PC-3 (cell line): ENCODE measurements at regions not wholly inside any gene's neighbourhood (a gene's known extent, or its start where the extent isn't known, plus 50 kb on each side); places are given as distances from the start of the nearest gene placed in this dataset.

Experiments
- ATAC-seq: fragments of 200-7000 bp; cut with Tn5 transposase; 2 replicates; pipeline ENCODE4 v1.9.1; 2020; ENCODE audit warnings: mild to moderate bottlenecking, moderate library complexity
- BruUV-seq: library from RNA; stranded (reverse); fragments of 400-500 nt; replicated peaks from 2 replicates; lab custom pipeline; 2021; lab: Mats Ljungman, UMichigan
- CTCF ChIA-PET: fragments of 300-600 bp; sonication (Branson Sonifier 250); formaldehyde crosslinking; loops from one replicate; lab custom pipeline; 2022; ENCODE audit warnings: antibody characterized with exemption; lab: Charles Lee
- POLR2A ChIA-PET: fragments of 300-600 bp; sonication (Branson Sonifier 250); formaldehyde crosslinking; loops from one replicate; lab custom pipeline; 2022; ENCODE audit warnings: antibody characterized with exemption; ENCODE audit not compliant: unreplicated experiment; lab: Charles Lee
- DNase-seq: peaks from one replicate; pipeline ENCODE4 v3.0.0-alpha.2; 2015
- H2AFZ ChIP-seq: fragments of 300-600 bp; sonication (generic); 2 replicates; pipeline ENCODE4 v1.6.0; 2016; ENCODE audit warnings: antibody characterized with exemption, low read length
- H3F3A ChIP-seq: fragments of 300-600 bp; sonication (generic); one replicate; pipeline ENCODE4 v1.6.0; 2017; ENCODE audit warnings: antibody characterized with exemption, low read length, control low read depth, mild to moderate bottlenecking; ENCODE audit not compliant: unreplicated experiment
- H3K27ac ChIP-seq: fragments of 300-600 bp; sonication (generic); 2 replicates; pipeline ENCODE4 v1.5.1; 2016; ENCODE audit warnings: mild to moderate bottlenecking, low read length
- H3K27me3 ChIP-seq: fragments of 300-600 bp; sonication (generic); 2 replicates; pipeline ENCODE4 v1.6.1; 2016; ENCODE audit warnings: low read length, mixed read lengths
- H3K36me3 ChIP-seq: fragments of 300-600 bp; sonication (generic); 2 replicates; pipeline ENCODE4 v1.6.1; 2016; ENCODE audit warnings: low read depth, mixed run types, low read length, mixed read lengths
- H3K4me1 ChIP-seq: fragments of 300-600 bp; sonication (generic); 2 replicates; pipeline ENCODE4 v1.5.1; 2016; ENCODE audit warnings: low read length; ENCODE audit not compliant: insufficient read depth
- H3K4me2 ChIP-seq: fragments of 300-600 bp; sonication (generic); 2 replicates; pipeline ENCODE4 v1.6.0; 2016; ENCODE audit warnings: low read length
- H3K4me3 ChIP-seq: fragments of 300-600 bp; sonication (generic); 2 replicates; pipeline ENCODE4 v1.5.1; 2016; ENCODE audit warnings: mild to moderate bottlenecking, low read length, mixed read lengths
- H3K79me2 ChIP-seq: fragments of 300-600 bp; sonication (generic); 2 replicates; pipeline ENCODE4 v1.6.1; 2017; ENCODE audit warnings: low read length, mixed read lengths
- H3K9ac ChIP-seq: fragments of 300-600 bp; sonication (generic); 2 replicates; pipeline ENCODE4 v1.6.0; 2016; ENCODE audit warnings: mild to moderate bottlenecking, low read length
- H3K9me2 ChIP-seq: fragments of 300-600 bp; sonication (generic); replicated peaks from 2 replicates; pipeline ENCODE4 v1.6.1; 2016; ENCODE audit warnings: mixed run types, low read length, mixed read lengths
- H3K9me3 ChIP-seq: fragments of 300-600 bp; sonication (generic); 2 replicates; pipeline ENCODE4 v1.6.1; 2016; ENCODE audit warnings: low read length, mixed read lengths
- H4K20me1 ChIP-seq: fragments of 300-600 bp; sonication (generic); 2 replicates; pipeline ENCODE4 v1.6.1; 2016; ENCODE audit warnings: low read length, mixed read lengths
- EZH2 ChIP-seq: fragments of 300-600 bp; sonication (generic); IDR thresholded peaks from one replicate; pipeline ENCODE4 v1.6.1; 2017; ENCODE audit warnings: antibody characterized with exemption, mild to moderate bottlenecking, low read length; ENCODE audit not compliant: unreplicated experiment
- EZH2phosphoT487 ChIP-seq: fragments of 300-600 bp; sonication (generic); IDR thresholded peaks from 2 replicates; pipeline ENCODE4 v1.6.1; 2018; ENCODE audit warnings: mild to moderate bottlenecking, antibody characterized with exemption, low read length, borderline replicate concordance
- intact Hi-C: fragments of 100-400 bp; cut with micrococcal nuclease; formaldehyde crosslinking; loops from 2 replicates; pipeline ENCODE4 v1.9.0; 2023
- TF ChIP-seq, protein P1 (sequence below): fragments of 300-600 bp; sonication (generic); conservative IDR thresholded peaks from 2 replicates; pipeline ENCODE4 v1.5.1; 2017; ENCODE audit warnings: antibody characterized with exemption, low read depth, mild to moderate bottlenecking, low read length

DNA sequence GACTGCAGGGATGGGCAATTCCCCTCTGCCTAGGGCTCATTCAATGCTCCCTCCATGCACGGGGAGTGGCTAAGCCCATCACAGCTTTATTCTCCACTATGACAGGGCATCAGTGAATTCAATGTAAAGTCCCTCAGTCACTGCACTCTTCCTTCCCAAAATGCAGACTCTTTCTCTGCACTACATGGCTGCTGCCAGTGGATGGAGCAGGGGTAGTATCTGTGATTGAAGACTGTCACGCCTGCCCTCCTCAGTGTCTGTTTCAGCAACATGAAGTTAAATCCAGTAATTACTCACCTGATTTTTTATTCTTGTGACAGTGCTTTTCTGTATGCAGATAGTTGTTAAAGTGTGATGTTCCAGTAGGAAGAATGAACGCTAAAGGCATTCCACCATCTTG, 1323.2 kb downstream of the AMY1C start:
- Histone ChIP-seq H3K27ac (no peak overlapping the region), H3K9me3 (no peaks in the 10 kb centered on the region), H3K4me3 (no peak overlapping the region), H3F3A (no peaks in the 10 kb centered on the region), H3K9ac (no peak overlapping the region), H3K36me3 (no peaks in the 10 kb centered on the region), H3K79me2 (no peaks in the 10 kb centered on the region), H2AFZ (no peak overlapping the region), H3K4me1 (no peaks in the 10 kb centered on the region), H4K20me1 (no peaks in the 10 kb centered on the region), H3K27me3 (no peaks in the 10 kb centered on the region), H3K4me2 (no peak overlapping the region), H3K9me2 (no peaks in the 10 kb centered on the region)
- ChIA-PET POLR2A (no interaction called here), CTCF (no interaction called here)
- DNase-seq (peak; percentile 10), ATAC-seq (no peak)
- BruUV-seq = no TSS peak
- TF ChIP-seq EZH2 = no peak
- TF ChIP-seq, protein P1, sequence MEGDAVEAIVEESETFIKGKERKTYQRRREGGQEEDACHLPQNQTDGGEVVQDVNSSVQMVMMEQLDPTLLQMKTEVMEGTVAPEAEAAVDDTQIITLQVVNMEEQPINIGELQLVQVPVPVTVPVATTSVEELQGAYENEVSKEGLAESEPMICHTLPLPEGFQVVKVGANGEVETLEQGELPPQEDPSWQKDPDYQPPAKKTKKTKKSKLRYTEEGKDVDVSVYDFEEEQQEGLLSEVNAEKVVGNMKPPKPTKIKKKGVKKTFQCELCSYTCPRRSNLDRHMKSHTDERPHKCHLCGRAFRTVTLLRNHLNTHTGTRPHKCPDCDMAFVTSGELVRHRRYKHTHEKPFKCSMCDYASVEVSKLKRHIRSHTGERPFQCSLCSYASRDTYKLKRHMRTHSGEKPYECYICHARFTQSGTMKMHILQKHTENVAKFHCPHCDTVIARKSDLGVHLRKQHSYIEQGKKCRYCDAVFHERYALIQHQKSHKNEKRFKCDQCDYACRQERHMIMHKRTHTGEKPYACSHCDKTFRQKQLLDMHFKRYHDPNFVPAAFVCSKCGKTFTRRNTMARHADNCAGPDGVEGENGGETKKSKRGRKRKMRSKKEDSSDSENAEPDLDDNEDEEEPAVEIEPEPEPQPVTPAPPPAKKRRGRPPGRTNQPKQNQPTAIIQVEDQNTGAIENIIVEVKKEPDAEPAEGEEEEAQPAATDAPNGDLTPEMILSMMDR = peak; percentile 38
- intact Hi-C loops = no loop called here

DNA sequence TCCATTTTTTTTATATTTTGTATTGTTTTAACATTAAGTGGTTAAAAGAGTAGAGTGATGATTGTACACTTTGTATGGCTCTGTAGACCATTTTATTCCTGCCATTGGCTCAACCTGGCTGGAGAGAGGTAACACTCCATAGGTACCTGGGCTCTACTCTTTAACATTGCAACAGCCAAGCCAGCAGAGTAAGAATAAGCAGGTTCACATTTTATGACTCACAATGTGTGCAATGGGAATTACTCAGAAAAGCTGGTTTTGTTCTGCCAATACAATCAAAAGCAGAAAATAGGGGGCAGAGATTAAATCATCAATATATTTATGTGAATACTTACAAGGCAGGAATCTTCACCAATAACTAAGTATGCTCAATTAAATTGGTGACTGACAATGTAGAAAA, 1324.0 kb downstream of the AMY1C start:
- intact Hi-C loops = no loop called here
- Histone ChIP-seq H3K9me3 (no peaks in the 10 kb centered on the region), H3K27ac (no peak overlapping the region), H3K4me1 (no peaks in the 10 kb centered on the region), H3K36me3 (no peaks in the 10 kb centered on the region), H3K9me2 (no peaks in the 10 kb centered on the region), H2AFZ (no peak overlapping the region), H3K27me3 (no peaks in the 10 kb centered on the region), H4K20me1 (no peaks in the 10 kb centered on the region), H3K4me2 (no peak overlapping the region), H3K9ac (no peak overlapping the region), H3K4me3 (no peak overlapping the region), H3F3A (no peaks in the 10 kb centered on the region), H3K79me2 (no peaks in the 10 kb centered on the region)
- ChIA-PET POLR2A (no interaction called here), CTCF (no interaction called here)
- TF ChIP-seq EZH2phosphoT487 = no peak
- no peak for TF ChIP-seq EZH2
- TF ChIP-seq, protein P1 = no peak
- BruUV-seq = no TSS peak
- peak; percentile 53 for ATAC-seq
- DNase-seq = peak; percentile 57

GRCh38 chr1:105083611-105084010, 1333.9 kb downstream of the AMY1C start:
- no peaks in the 10 kb centered on the region for H3K36me3 ChIP-seq
- ATAC-seq (no peak), DNase-seq (no peak)
- no peaks in the 10 kb centered on the region for H3K79me2 ChIP-seq
- H3K4me2 ChIP-seq = no peak overlapping the region
- H3K9me2 ChIP-seq = no peaks in the 10 kb centered on the region
- H3K4me1 ChIP-seq = peaks cover 23% of the 10 kb centered on the region
- no peaks in the 10 kb centered on the region for H3K27me3 ChIP-seq
- no peaks in the 10 kb centered on the region for H3K9me3 ChIP-seq
- BruUV-seq = no TSS peak
- no peaks in the 10 kb centered on the region for H4K20me1 ChIP-seq
- intact Hi-C loops = no loop called here
- H3K4me3 ChIP-seq = no peak overlapping the region
- ChIA-PET CTCF (no interaction called here), POLR2A (no interaction called here)
- H3K9ac ChIP-seq = no peak overlapping the region
- no peaks in the 10 kb centered on the region for H3F3A ChIP-seq
- no peak overlapping the region for H3K27ac ChIP-seq
- H2AFZ ChIP-seq = no peak overlapping the region
- TF ChIP-seq EZH2 (no peak), EZH2phosphoT487 (no peak)
- TF ChIP-seq, protein P1 = no peak
